Ishikawa (cell line): ENCODE measurements at regions not wholly inside any gene's neighbourhood (a gene's known extent, or its start where the extent isn't known, plus 50 kb on each side); places are given as distances from the start of the nearest gene placed in this dataset.

Experiments
- CEBPB ChIP-seq: IDR thresholded peaks from 2 replicates; pipeline ENCODE4 v1.6.1; 2012
- CREB1 ChIP-seq: IDR thresholded peaks from 2 replicates; pipeline ENCODE4 v1.6.1; 2012; ENCODE audit warnings: low read depth
- EGR1 ChIP-seq: IDR thresholded peaks from 2 replicates; pipeline ENCODE4 v1.6.1; 2012
- EP300 ChIP-seq: IDR thresholded peaks from 2 replicates; pipeline ENCODE4 v1.6.1; 2012; ENCODE audit warnings: borderline replicate concordance
- FOXM1 ChIP-seq: IDR thresholded peaks from 2 replicates; pipeline ENCODE4 v1.6.1; 2012; ENCODE audit warnings: low read depth, borderline replicate concordance
- MAX ChIP-seq: IDR thresholded peaks from 2 replicates; pipeline ENCODE4 v1.6.1; 2012
- NFIC ChIP-seq: IDR thresholded peaks from 2 replicates; pipeline ENCODE4 v1.6.1; 2012
- RAD21 ChIP-seq: IDR thresholded peaks from 2 replicates; pipeline ENCODE4 v1.6.1; 2012; ENCODE audit warnings: low read depth
- REST ChIP-seq: IDR thresholded peaks from 2 replicates; pipeline ENCODE4 v1.6.1; 2012; ENCODE audit warnings: low read depth, mild to moderate bottlenecking
- TAF1 ChIP-seq: IDR thresholded peaks from 2 replicates; pipeline ENCODE4 v1.6.1; 2012; ENCODE audit warnings: low read depth, mild to moderate bottlenecking
- TCF12 ChIP-seq: IDR thresholded peaks from 2 replicates; pipeline ENCODE4 v1.6.1; 2012; ENCODE audit warnings: low read depth
- TEAD4 ChIP-seq: IDR thresholded peaks from 2 replicates; pipeline ENCODE4 v1.6.1; 2012
- USF1 ChIP-seq: IDR thresholded peaks from 2 replicates; pipeline ENCODE4 v1.6.1; 2012
- YY1 ChIP-seq: IDR thresholded peaks from 2 replicates; pipeline ENCODE4 v1.6.1; 2012; ENCODE audit warnings: low read depth
- ZBTB7A ChIP-seq: IDR thresholded peaks from 2 replicates; pipeline ENCODE4 v1.6.1; 2012; ENCODE audit warnings: low read depth

GRCh38 chr3:159245871-159246270, 444.0 kb downstream of the MFSD1 start:
- no peak for TF ChIP-seq CEBPB
- TF ChIP-seq YY1, result no peak
- no peak for TF ChIP-seq EGR1
- no peak for TF ChIP-seq REST
- no peak for TF ChIP-seq MAX

GRCh38 chr3:159246385-159246784, 444.5 kb downstream of the MFSD1 start:
- TF ChIP-seq CREB1, result no peak
- TF ChIP-seq TAF1, result no peak
- no peak for TF ChIP-seq CEBPB
- no peak for TF ChIP-seq EP300
- TF ChIP-seq EGR1, result no peak

- TF ChIP-seq MAX (no peak), CREB1 (no peak), CEBPB (no peak), TEAD4 (no peak), EGR1 (no peak), TCF12 (no peak), RAD21 (no peak), TAF1 (no peak), YY1 (no peak), FOXM1 (no peak), USF1 (no peak), ZBTB7A (no peak), EP300 (no peak), REST (no peak), NFIC (no peak)
Observed at GRCh38 chr3:159249472-159250174, 447.8 kb downstream of the MFSD1 start.

GRCh38 chr3:159250961-159251360, 449.1 kb downstream of the MFSD1 start:
- TF ChIP-seq TEAD4 (no peak), FOXM1 (no peak)

GRCh38 chr3:159252274-159252673, 450.4 kb downstream of the MFSD1 start:
- no peak for TF ChIP-seq ZBTB7A
- TF ChIP-seq YY1, result no peak
- TF ChIP-seq TCF12, result no peak
- no peak for TF ChIP-seq TAF1
- no peak for TF ChIP-seq EP300
- no peak for TF ChIP-seq TEAD4

- TF ChIP-seq TCF12 (no peak), RAD21 (peak; percentile 60)
Observed at GRCh38 chr3:159252772-159253384, 451.0 kb downstream of the MFSD1 start.

- TF ChIP-seq TEAD4 (no peak), CEBPB (no peak), YY1 (no peak), CREB1 (no peak), NFIC (no peak), USF1 (no peak), MAX (no peak), RAD21 (no peak), FOXM1 (no peak), EGR1 (no peak), ZBTB7A (no peak)
Observed at GRCh38 chr3:159253860-159254259, 452.0 kb downstream of the MFSD1 start.
